Effector memory CD8-positive, alpha-beta T cell (primary cell): ENCODE measurements at regions not wholly inside any gene's neighbourhood (a gene's known extent, or its start where the extent isn't known, plus 50 kb on each side); places are given as distances from the start of the nearest gene placed in this dataset.

Source experiments
- ATAC-seq: fragments of 150-1000 bp; cut with Tn5 transposase; replicated peaks from 2 replicates; pipeline ENCODE4 v1.10.0; 2021; ENCODE audit warnings: mild to moderate bottlenecking, moderate library complexity
- DNase-seq, 3 experiments: peaks; one replicate each; pipeline ENCODE4 v3.0.0; 2021
- H3K27ac Mint-ChIP-seq, 2 donors: one replicate each; pipeline ENCODE4 v1.8.0; 2022; ENCODE audit warnings: mild to moderate bottlenecking in 2 of 2, mixed read lengths in 2 of 2, moderate library complexity in 2 of 2
- H3K27me3 Mint-ChIP-seq, 2 donors: one replicate each; pipeline ENCODE4 v1.8.0; 2022; ENCODE audit warnings: mixed read lengths in 2 of 2
- H3K36me3 Mint-ChIP-seq: one replicate; pipeline ENCODE4 v1.8.0; 2022; ENCODE audit warnings: mild to moderate bottlenecking, moderate library complexity, mixed read lengths; ENCODE audit not compliant: insufficient read depth
- H3K4me1 Mint-ChIP-seq, 2 donors: one replicate each; pipeline ENCODE4 v1.8.0; 2022; ENCODE audit warnings: low read depth in 2 of 2, mixed read lengths in 2 of 2
- H3K4me3 Mint-ChIP-seq, 2 donors: one replicate each; pipeline ENCODE4 v1.8.0; 2022; ENCODE audit warnings: mild to moderate bottlenecking in 2 of 2, mixed read lengths in 2 of 2, moderate library complexity in 2 of 2
- H3K9me3 Mint-ChIP-seq, 2 donors: one replicate each; pipeline ENCODE4 v1.8.0; 2022; ENCODE audit warnings: mixed read lengths in 2 of 2

GRCh38 chr2:3076848-3077642, 300.6 kb downstream of the EIPR1 start:
- H3K27me3 Mint-ChIP-seq = peaks cover 23 to 55% of the 10 kb centered on the region in 2 donors
- ATAC-seq = no peak
- H3K27ac Mint-ChIP-seq = no peak overlapping the region
- peaks cover 3% of the 10 kb centered on the region for H3K36me3 Mint-ChIP-seq
- no peaks in the 10 kb centered on the region for H3K9me3 Mint-ChIP-seq
- no peak for DNase-seq
- no peak overlapping the region for H3K4me3 Mint-ChIP-seq
- H3K4me1 Mint-ChIP-seq = no peaks in the 10 kb centered on the region

- no peaks in the 10 kb centered on the region for H3K9me3 Mint-ChIP-seq
- H3K36me3 Mint-ChIP-seq = peaks cover 3% of the 10 kb centered on the region
- H3K27ac Mint-ChIP-seq = no peak overlapping the region
- H3K27me3 Mint-ChIP-seq = peaks cover 14 to 63% of the 10 kb centered on the region in 2 donors
- no peak overlapping the region for H3K4me3 Mint-ChIP-seq
- DNase-seq = no peak
- H3K4me1 Mint-ChIP-seq = no peaks in the 10 kb centered on the region
- ATAC-seq = no peak
Observed at GRCh38 chr2:3075991-3076340, 301.7 kb downstream of the EIPR1 start.

- Mint-ChIP-seq H3K27me3 (peaks cover 9 to 64% of the 10 kb centered on the region in 2 donors), H3K36me3 (peaks cover 3% of the 10 kb centered on the region), H3K4me1 (no peaks in the 10 kb centered on the region), H3K27ac (no peak overlapping the region), H3K4me3 (no peak overlapping the region), H3K9me3 (no peaks in the 10 kb centered on the region)
- ATAC-seq = no peak
- no peak for DNase-seq
Observed at GRCh38 chr2:3075316-3075990, 302.2 kb downstream of the EIPR1 start.

GRCh38 chr2:3073704-3074103, 303.9 kb downstream of the EIPR1 start:
- H3K27ac Mint-ChIP-seq = no peak overlapping the region
- H3K36me3 Mint-ChIP-seq = peaks cover 3% of the 10 kb centered on the region
- no peaks in the 10 kb centered on the region for H3K9me3 Mint-ChIP-seq
- peaks cover 9 to 55% of the 10 kb centered on the region in 2 donors for H3K27me3 Mint-ChIP-seq
- no peaks in the 10 kb centered on the region for H3K4me1 Mint-ChIP-seq
- DNase-seq (no peak), ATAC-seq (no peak)
- no peak overlapping the region for H3K4me3 Mint-ChIP-seq

GRCh38 chr2:3073041-3073595, 304.5 kb downstream of the EIPR1 start:
- ATAC-seq = no peak
- Mint-ChIP-seq H3K9me3 (no peaks in the 10 kb centered on the region), H3K27ac (no peak overlapping the region), H3K36me3 (no peaks in the 10 kb centered on the region), H3K4me3 (no peak overlapping the region), H3K27me3 (peaks cover 9 to 50% of the 10 kb centered on the region in 2 donors), H3K4me1 (no peaks in the 10 kb centered on the region)
- DNase-seq = no peak

GRCh38 chr2:3071685-3072263, 305.8 kb downstream of the EIPR1 start:
- no peak for ATAC-seq
- Mint-ChIP-seq H3K27ac (no peak overlapping the region), H3K36me3 (no peaks in the 10 kb centered on the region), H3K4me1 (no peaks in the 10 kb centered on the region), H3K9me3 (no peaks in the 10 kb centered on the region), H3K4me3 (no peak overlapping the region), H3K27me3 (peaks cover 9 to 44% of the 10 kb centered on the region in 2 donors)
- DNase-seq = no peak

GRCh38 chr2:3066831-3067230, 310.8 kb downstream of the EIPR1 start:
- no peak for ATAC-seq
- Mint-ChIP-seq H3K27ac (no peak overlapping the region), H3K4me3 (no peak overlapping the region), H3K36me3 (no peaks in the 10 kb centered on the region), H3K4me1 (no peaks in the 10 kb centered on the region), H3K27me3 (peaks cover 0 to 43% of the 10 kb centered on the region in 2 donors), H3K9me3 (no peaks in the 10 kb centered on the region)
- DNase-seq = no peak

- Mint-ChIP-seq H3K9me3 (no peaks in the 10 kb centered on the region), H3K27ac (no peak overlapping the region), H3K4me3 (no peak overlapping the region), H3K27me3 (peaks cover 0 to 37% of the 10 kb centered on the region in 2 donors), H3K36me3 (no peaks in the 10 kb centered on the region), H3K4me1 (no peaks in the 10 kb centered on the region)
- no peak for DNase-seq
- no peak for ATAC-seq
Observed at GRCh38 chr2:3065928-3066327, 311.7 kb downstream of the EIPR1 start.

- Mint-ChIP-seq H3K4me3 (no peak overlapping the region), H3K4me1 (no peaks in the 10 kb centered on the region), H3K36me3 (no peaks in the 10 kb centered on the region), H3K27me3 (peaks cover 0 to 36% of the 10 kb centered on the region in 2 donors), H3K9me3 (peaks cover 2 to 5% of the 10 kb centered on the region in 2 donors), H3K27ac (no peak overlapping the region)
- no peak for DNase-seq
- ATAC-seq = no peak
Observed at GRCh38 chr2:3062476-3063260, 314.9 kb downstream of the EIPR1 start.

- Mint-ChIP-seq H3K27ac (no peak overlapping the region), H3K4me3 (no peak overlapping the region), H3K27me3 (peaks cover 0 to 24% of the 10 kb centered on the region in 2 donors), H3K36me3 (no peaks in the 10 kb centered on the region), H3K9me3 (peaks cover 5 to 8% of the 10 kb centered on the region in 2 donors), H3K4me1 (no peaks in the 10 kb centered on the region)
- DNase-seq = no peak
- ATAC-seq = no peak
Observed at GRCh38 chr2:3060049-3060448, 317.6 kb downstream of the EIPR1 start.

GRCh38 chr2:3059141-3059925, 318.3 kb downstream of the EIPR1 start:
- no peak for DNase-seq
- ATAC-seq = no peak
- no peak overlapping the region for H3K27ac Mint-ChIP-seq
- H3K9me3 Mint-ChIP-seq = peaks cover 5 to 8% of the 10 kb centered on the region in 2 donors
- H3K36me3 Mint-ChIP-seq = no peaks in the 10 kb centered on the region
- H3K4me1 Mint-ChIP-seq = no peaks in the 10 kb centered on the region
- H3K4me3 Mint-ChIP-seq = no peak overlapping the region
- H3K27me3 Mint-ChIP-seq = peaks cover 0 to 17% of the 10 kb centered on the region in 2 donors

GRCh38 chr2:3054066-3054465, 323.6 kb downstream of the EIPR1 start:
- ATAC-seq (no peak), DNase-seq (no peak)
- Mint-ChIP-seq H3K27ac (no peak overlapping the region), H3K4me1 (no peaks in the 10 kb centered on the region), H3K9me3 (peaks cover 5 to 8% of the 10 kb centered on the region in 2 donors), H3K4me3 (no peak overlapping the region), H3K36me3 (no peaks in the 10 kb centered on the region), H3K27me3 (peaks cover 0 to 9% of the 10 kb centered on the region in 2 donors)
